IMR-90 (cell line): ENCODE measurements at regions not wholly inside any gene's neighbourhood (a gene's known extent, or its start where the extent isn't known, plus 50 kb on each side); places are given as distances from the start of the nearest gene placed in this dataset.

Experiments used
- ATAC-seq: fragments of 200-7000 bp; cut with Tn5 transposase; 2 replicates; pipeline ENCODE4 v1.9.1; 2020; ENCODE audit warnings: low read depth, mild to moderate bottlenecking, moderate library complexity
- BruUV-seq: library from RNA; stranded (reverse); fragments of 400-500 nt; replicated peaks from 2 replicates; lab custom pipeline; 2021; lab: Mats Ljungman, UMichigan
- CTCF ChIA-PET: fragments of 300-600 bp; formaldehyde crosslinking; extraction: SDS; loops from one replicate; lab custom pipeline; 2021; ENCODE audit warnings: antibody characterized with exemption; lab: Yijun Ruan, JAX
- POLR2A ChIA-PET: fragments of 300-600 bp; sonication (Branson Sonifier 250); formaldehyde crosslinking; loops from one replicate; lab custom pipeline; 2022; ENCODE audit warnings: antibody characterized with exemption; ENCODE audit not compliant: unreplicated experiment; lab: Charles Lee
- DNase-seq: peaks from one replicate; pipeline ENCODE4 v3.0.0; 2013
- H2AFZ ChIP-seq: replicated peaks from 2 replicates; pipeline ENCODE3; 2013; ENCODE audit warnings: low read length, mild to moderate bottlenecking; ENCODE audit not compliant: poor library complexity
- H2AK5ac ChIP-seq: 2 replicates; pipeline ENCODE4 v1.6.1; 2013; ENCODE audit warnings: low read depth, low read length, inconsistent platforms
- H2AK9ac ChIP-seq: replicated peaks from 2 replicates; pipeline ENCODE3; 2013; ENCODE audit warnings: mild to moderate bottlenecking, low read depth, low read length, moderate library complexity; ENCODE audit not compliant: poor library complexity
- H2BK120ac ChIP-seq: 2 replicates; pipeline ENCODE4 v1.6.1; 2013; ENCODE audit warnings: low read depth, low read length, inconsistent platforms
- H2BK15ac ChIP-seq: 3 replicates; pipeline ENCODE4 v1.6.1; 2013; ENCODE audit warnings: low read depth, low read length, inconsistent platforms
- H2BK20ac ChIP-seq: 2 replicates; pipeline ENCODE4 v1.6.1; 2013; ENCODE audit warnings: low read depth, mild to moderate bottlenecking, inconsistent platforms, low read length, moderate library complexity
- H2BK5ac ChIP-seq: 2 replicates; pipeline ENCODE4 v1.6.1; 2013; ENCODE audit warnings: mild to moderate bottlenecking, low read depth, low read length, inconsistent platforms; ENCODE audit not compliant: poor library complexity, severe bottlenecking
- H3K14ac ChIP-seq: replicated peaks from 2 replicates; pipeline ENCODE4 v1.6.1; 2013; ENCODE audit warnings: low read depth, low read length, inconsistent platforms
- H3K18ac ChIP-seq: 2 replicates; pipeline ENCODE4 v1.6.1; 2013; ENCODE audit warnings: low read depth, low read length, control low read depth
- H3K23ac ChIP-seq: 2 replicates; pipeline ENCODE4 v1.6.1; 2013; ENCODE audit warnings: low read depth, low read length, inconsistent platforms
- H3K27ac ChIP-seq: 2 replicates; pipeline ENCODE4 v1.5.1; 2013; ENCODE audit warnings: mild to moderate bottlenecking, control low read depth, low read length; ENCODE audit not compliant: insufficient read depth
- H3K27me3 ChIP-seq: 2 replicates; pipeline ENCODE4 v1.6.1; 2013; ENCODE audit warnings: low read length; ENCODE audit not compliant: control insufficient read depth, insufficient read depth
- H3K36me3 ChIP-seq: 2 replicates; pipeline ENCODE4 v1.6.1; 2013; ENCODE audit warnings: low read length, mixed read lengths; ENCODE audit not compliant: control insufficient read depth, insufficient read depth
- H3K4ac ChIP-seq: 2 replicates; pipeline ENCODE4 v1.6.1; 2013; ENCODE audit warnings: low read depth, low read length, inconsistent platforms
- H3K4me1 ChIP-seq: 2 replicates; pipeline ENCODE4 v1.6.1; 2013; ENCODE audit warnings: low read length, mixed read lengths; ENCODE audit not compliant: control insufficient read depth, insufficient read depth
- H3K4me2 ChIP-seq: 2 replicates; pipeline ENCODE4 v1.6.1; 2013; ENCODE audit warnings: low read depth, mild to moderate bottlenecking, control low read depth, low read length, moderate library complexity
- H3K4me3 ChIP-seq: 2 replicates; pipeline ENCODE4 v1.5.1; 2013; ENCODE audit warnings: low read depth, mild to moderate bottlenecking, control low read depth, low read length, moderate library complexity; ENCODE audit not compliant: insufficient read depth
- H3K56ac ChIP-seq: 2 replicates; pipeline ENCODE4 v1.6.1; 2013; ENCODE audit warnings: low read length, inconsistent platforms; ENCODE audit not compliant: insufficient read depth; ENCODE audit errors: extremely low read depth
- H3K79me1 ChIP-seq, 2 experiments: 2 replicates each; pipeline ENCODE4 v1.6.1; 2013; ENCODE audit warnings: low read length in 2 of 2, inconsistent platforms in 1 of 2, low read depth in 1 of 2
- H3K9ac ChIP-seq: 2 replicates; pipeline ENCODE4 v1.6.1; 2013; ENCODE audit warnings: low read depth, low read length, control low read depth
- H3K9me1 ChIP-seq: 2 replicates; pipeline ENCODE4 v1.6.1; 2013; ENCODE audit warnings: low read length, inconsistent platforms; ENCODE audit not compliant: insufficient read depth
- H3K9me3 ChIP-seq: 2 replicates; pipeline ENCODE4 v1.6.1; 2013; ENCODE audit warnings: low read length; ENCODE audit not compliant: control insufficient read depth, insufficient read depth
- H4K20me1 ChIP-seq: 2 replicates; pipeline ENCODE4 v1.6.1; 2013; ENCODE audit warnings: low read length, inconsistent platforms; ENCODE audit not compliant: insufficient read depth
- H4K5ac ChIP-seq: 2 replicates; pipeline ENCODE4 v1.6.1; 2013; ENCODE audit warnings: mild to moderate bottlenecking, low read depth, low read length, control low read depth
- H4K8ac ChIP-seq, 2 experiments: 2 replicates each; pipeline ENCODE4 v1.6.1; 2013; ENCODE audit warnings: low read depth in 2 of 2, low read length in 2 of 2, control low read depth in 1 of 2, inconsistent platforms in 1 of 2
- H4K91ac ChIP-seq: 2 replicates; pipeline ENCODE4 v1.6.1; 2013; ENCODE audit warnings: low read depth, low read length, inconsistent platforms; ENCODE audit not compliant: insufficient read depth
- BHLHE40 ChIP-seq: fragments of 150-350 bp; IDR thresholded peaks from 2 replicates; pipeline ENCODE4 v1.6.1; 2016; ENCODE audit warnings: mild to moderate bottlenecking, low read depth, low read length
- CEBPB ChIP-seq: IDR thresholded peaks from 2 replicates; pipeline ENCODE4 v1.6.1; 2012; ENCODE audit warnings: low read depth, low read length, improper control_type of control experiment
- CHD1 ChIP-seq: IDR thresholded peaks from 2 replicates; pipeline ENCODE4 v1.6.1; 2012; ENCODE audit warnings: low read depth, low read length, improper control_type of control experiment
- FOS ChIP-seq: fragments of 150-350 bp; IDR thresholded peaks from 2 replicates; pipeline ENCODE4 v1.6.1; 2016; ENCODE audit warnings: low read depth, low read length
- MAFK ChIP-seq: IDR thresholded peaks from 2 replicates; pipeline ENCODE4 v1.6.1; 2012; ENCODE audit warnings: low read depth, low read length, improper control_type of control experiment
- MAZ ChIP-seq: IDR thresholded peaks from 2 replicates; pipeline ENCODE4 v1.6.1; 2012; ENCODE audit warnings: low read depth, mild to moderate bottlenecking, low read length, improper control_type of control experiment, moderate library complexity, borderline replicate concordance
- MXI1 ChIP-seq: IDR thresholded peaks from 2 replicates; pipeline ENCODE4 v1.6.1; 2012; ENCODE audit warnings: low read depth, mild to moderate bottlenecking, low read length, moderate library complexity, borderline replicate concordance
- NFE2L2 ChIP-seq: fragments of 150-350 bp; IDR thresholded peaks from 2 replicates; pipeline ENCODE4 v1.6.1; 2016; ENCODE audit warnings: low read depth, mild to moderate bottlenecking, low read length
- POLR2A ChIP-seq: IDR thresholded peaks from 2 replicates; pipeline ENCODE4 v1.6.1; 2012; ENCODE audit warnings: mild to moderate bottlenecking, low read depth, low read length
- RAD21 ChIP-seq: IDR thresholded peaks from 2 replicates; pipeline ENCODE4 v1.6.1; 2012; ENCODE audit warnings: low read length, improper control_type of control experiment
- RCOR1 ChIP-seq: IDR thresholded peaks from 2 replicates; pipeline ENCODE4 v1.6.1; 2012; ENCODE audit warnings: mild to moderate bottlenecking, low read length, improper control_type of control experiment; ENCODE audit not compliant: insufficient replicate concordance
- RFX5 ChIP-seq: IDR thresholded peaks from 2 replicates; pipeline ENCODE4 v1.8.0; 2012; ENCODE audit warnings: low read depth, mild to moderate bottlenecking, low read length, moderate library complexity
- SMC3 ChIP-seq: fragments of 150-350 bp; IDR thresholded peaks from 2 replicates; pipeline ENCODE4 v1.6.1; 2016; ENCODE audit warnings: low read depth, mild to moderate bottlenecking, antibody characterized with exemption, low read length, moderate library complexity
- dilution Hi-C: fragments of 300-500 bp; cut with HindIII; formaldehyde crosslinking; loops from one replicate; pipeline ENCODE4 v1.14.3; 2018; ENCODE audit warnings: low sequenced_read_pairs; ENCODE audit not compliant: unreplicated experiment
- in situ Hi-C: fragments of 300-500 bp; cut with MboI; formaldehyde crosslinking; loops from 3 replicates; pipeline ENCODE4 v1.14.3; 2019; ENCODE audit warnings: low sequenced_read_pairs, inconsistent platforms, mixed read lengths
- intact Hi-C: fragments of 100-400 bp; cut with micrococcal nuclease; formaldehyde crosslinking; loops from 2 replicates; pipeline ENCODE4 v1.10.0; 2022
- TF ChIP-seq, protein P1 (sequence below): conservative IDR thresholded peaks from 2 replicates; pipeline ENCODE4 v1.5.1; 2012; ENCODE audit warnings: mild to moderate bottlenecking, low read depth, low read length, improper control_type of control experiment
- TF ChIP-seq, protein P2 (sequence below): fragments of 150-350 bp; IDR thresholded peaks from 2 replicates; pipeline ENCODE4 v1.6.1; 2016; ENCODE audit warnings: low read depth, mild to moderate bottlenecking, low read length, moderate library complexity, borderline replicate concordance
- TF ChIP-seq, protein P3 (sequence below): fragments of 150-350 bp; IDR thresholded peaks from 2 replicates; pipeline ENCODE4 v1.6.1; 2017; ENCODE audit warnings: mild to moderate bottlenecking, antibody characterized with exemption, low read length, low read depth

DNA sequence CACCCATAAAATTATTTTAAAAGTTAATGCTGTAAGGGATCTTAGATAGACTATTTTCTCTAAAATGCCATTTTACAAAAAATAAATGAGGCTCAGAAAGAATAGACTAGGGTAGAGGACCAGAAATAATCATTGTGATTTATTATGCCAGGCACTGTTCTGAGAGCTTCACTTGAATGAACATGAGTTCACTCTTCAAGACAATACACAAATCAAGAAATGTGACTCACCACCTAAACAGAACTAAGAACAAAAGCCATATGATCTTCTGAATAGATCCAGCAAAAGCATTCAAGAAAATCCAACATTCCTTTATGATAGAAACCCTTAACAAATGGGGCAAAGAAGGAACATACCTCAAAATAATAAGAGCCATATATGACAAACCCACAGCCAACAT is 582.0 kb downstream of the PKHD1 start:
- Histone ChIP-seq H4K8ac (no peak overlapping the region), H3K4ac (no peak overlapping the region), H2AFZ (no peak overlapping the region), H2BK15ac (no peak overlapping the region), H3K4me2 (no peak overlapping the region), H4K20me1 (no peaks in the 10 kb centered on the region), H3K9me3 (no peaks in the 10 kb centered on the region), H4K5ac (no peak overlapping the region), H3K9ac (no peak overlapping the region), H3K9me1 (no peaks in the 10 kb centered on the region), H4K91ac (no peak overlapping the region), H3K14ac (no peak overlapping the region), H3K79me1 (no peaks in the 10 kb centered on the region), H3K36me3 (no peaks in the 10 kb centered on the region), H2AK9ac (no peak overlapping the region), H2BK5ac (no peak overlapping the region), H3K27ac (no peak overlapping the region), H3K56ac (no peak overlapping the region), H3K27me3 (no peaks in the 10 kb centered on the region), H3K18ac (no peak overlapping the region), H2AK5ac (no peak overlapping the region), H3K4me3 (no peak overlapping the region), H2BK120ac (no peak overlapping the region), H2BK20ac (no peak overlapping the region), H3K23ac (no peak overlapping the region), H3K4me1 (no peaks in the 10 kb centered on the region)
- intact Hi-C loops (no loop called here), dilution Hi-C loops (no loop called here), in situ Hi-C loops (no loop called here)
- ChIA-PET CTCF (no interaction called here), POLR2A (no interaction called here)
- DNase-seq (no peak), ATAC-seq (no peak)
- TF ChIP-seq, protein P1, sequence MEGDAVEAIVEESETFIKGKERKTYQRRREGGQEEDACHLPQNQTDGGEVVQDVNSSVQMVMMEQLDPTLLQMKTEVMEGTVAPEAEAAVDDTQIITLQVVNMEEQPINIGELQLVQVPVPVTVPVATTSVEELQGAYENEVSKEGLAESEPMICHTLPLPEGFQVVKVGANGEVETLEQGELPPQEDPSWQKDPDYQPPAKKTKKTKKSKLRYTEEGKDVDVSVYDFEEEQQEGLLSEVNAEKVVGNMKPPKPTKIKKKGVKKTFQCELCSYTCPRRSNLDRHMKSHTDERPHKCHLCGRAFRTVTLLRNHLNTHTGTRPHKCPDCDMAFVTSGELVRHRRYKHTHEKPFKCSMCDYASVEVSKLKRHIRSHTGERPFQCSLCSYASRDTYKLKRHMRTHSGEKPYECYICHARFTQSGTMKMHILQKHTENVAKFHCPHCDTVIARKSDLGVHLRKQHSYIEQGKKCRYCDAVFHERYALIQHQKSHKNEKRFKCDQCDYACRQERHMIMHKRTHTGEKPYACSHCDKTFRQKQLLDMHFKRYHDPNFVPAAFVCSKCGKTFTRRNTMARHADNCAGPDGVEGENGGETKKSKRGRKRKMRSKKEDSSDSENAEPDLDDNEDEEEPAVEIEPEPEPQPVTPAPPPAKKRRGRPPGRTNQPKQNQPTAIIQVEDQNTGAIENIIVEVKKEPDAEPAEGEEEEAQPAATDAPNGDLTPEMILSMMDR, result no peak
- TF ChIP-seq CHD1, result no peak
- TF ChIP-seq BHLHE40, result no peak
- TF ChIP-seq FOS, result no peak
- no peak for TF ChIP-seq NFE2L2
- no peak for TF ChIP-seq RAD21
- TF ChIP-seq, protein P2, sequence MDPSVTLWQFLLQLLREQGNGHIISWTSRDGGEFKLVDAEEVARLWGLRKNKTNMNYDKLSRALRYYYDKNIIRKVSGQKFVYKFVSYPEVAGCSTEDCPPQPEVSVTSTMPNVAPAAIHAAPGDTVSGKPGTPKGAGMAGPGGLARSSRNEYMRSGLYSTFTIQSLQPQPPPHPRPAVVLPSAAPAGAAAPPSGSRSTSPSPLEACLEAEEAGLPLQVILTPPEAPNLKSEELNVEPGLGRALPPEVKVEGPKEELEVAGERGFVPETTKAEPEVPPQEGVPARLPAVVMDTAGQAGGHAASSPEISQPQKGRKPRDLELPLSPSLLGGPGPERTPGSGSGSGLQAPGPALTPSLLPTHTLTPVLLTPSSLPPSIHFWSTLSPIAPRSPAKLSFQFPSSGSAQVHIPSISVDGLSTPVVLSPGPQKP, result no peak
- no peak for TF ChIP-seq CEBPB
- TF ChIP-seq, protein P3, sequence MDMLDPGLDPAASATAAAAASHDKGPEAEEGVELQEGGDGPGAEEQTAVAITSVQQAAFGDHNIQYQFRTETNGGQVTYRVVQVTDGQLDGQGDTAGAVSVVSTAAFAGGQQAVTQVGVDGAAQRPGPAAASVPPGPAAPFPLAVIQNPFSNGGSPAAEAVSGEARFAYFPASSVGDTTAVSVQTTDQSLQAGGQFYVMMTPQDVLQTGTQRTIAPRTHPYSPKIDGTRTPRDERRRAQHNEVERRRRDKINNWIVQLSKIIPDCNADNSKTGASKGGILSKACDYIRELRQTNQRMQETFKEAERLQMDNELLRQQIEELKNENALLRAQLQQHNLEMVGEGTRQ, result no peak
- no peak for TF ChIP-seq RCOR1
- TF ChIP-seq MAFK, result no peak
- no peak for TF ChIP-seq RFX5
- no peak for TF ChIP-seq SMC3
- TF ChIP-seq POLR2A, result no peak
- no peak for TF ChIP-seq MAZ
- no peak for TF ChIP-seq MXI1
- no TSS peak for BruUV-seq
